Muscle of back (tissue), 3 donors: ENCODE measurements at regions not wholly inside any gene's neighbourhood (a gene's known extent, or its start where the extent isn't known, plus 50 kb on each side); places are given as distances from the start of the nearest gene placed in this dataset.
"Not testable (repeated sequence)": the region's sequence is repeated elsewhere in the genome, so short reads cannot be mapped to it uniquely, and the experiment has no call there.

Experiments used
- DNase-seq, 3 donors: peaks; one replicate each; pipeline versions ENCODE4 v3.0.0 to v3.0.0-alpha.2; 2013

DNA sequence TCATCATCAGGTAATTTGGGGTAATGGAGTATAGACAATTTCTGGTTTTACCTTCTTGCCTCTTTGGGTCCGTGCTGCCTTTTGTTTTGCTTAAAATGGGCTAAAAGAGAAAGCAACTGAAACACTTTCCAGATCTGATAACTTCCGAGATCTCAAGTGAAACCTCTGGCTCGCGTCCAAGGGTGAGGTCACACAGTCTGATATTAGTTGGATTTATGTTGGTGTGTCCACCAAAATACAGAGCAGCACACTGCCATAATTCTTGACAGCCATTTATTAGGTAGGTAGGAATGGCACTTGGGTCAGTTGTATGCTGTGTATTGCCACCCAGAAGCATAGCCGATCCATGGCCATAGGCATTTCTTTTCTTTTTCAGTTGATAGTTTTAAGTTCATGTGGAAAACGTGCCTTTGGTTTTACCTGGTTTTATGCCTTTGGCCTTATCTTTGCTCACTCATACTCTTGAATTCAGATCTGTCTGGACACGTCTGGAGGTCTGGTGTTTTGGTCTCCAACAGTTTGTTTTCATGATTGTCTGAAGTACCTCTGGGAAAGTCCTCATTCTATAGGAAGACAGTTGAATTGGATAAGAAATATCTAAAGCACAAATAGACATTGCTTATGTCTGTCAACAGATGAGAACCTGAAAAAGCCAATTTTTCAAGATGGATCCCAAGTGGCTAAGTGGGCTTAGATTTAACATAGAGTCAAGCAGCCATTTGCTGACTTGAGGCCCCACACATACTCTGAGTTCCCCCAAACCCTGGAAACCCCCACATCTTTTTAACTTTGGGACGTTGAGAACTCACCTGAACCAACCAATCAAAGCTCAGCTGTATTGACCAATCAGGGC, 320.8 kb downstream of the SOX4 start:
- peak in 2 of 3 donors; percentile 29 to 58 for DNase-seq

GRCh38 chr6:21915707-21916260, 322.2 kb downstream of the SOX4 start:
- DNase-seq: peak in 2 of 3 donors; percentile 32 to 63

DNA sequence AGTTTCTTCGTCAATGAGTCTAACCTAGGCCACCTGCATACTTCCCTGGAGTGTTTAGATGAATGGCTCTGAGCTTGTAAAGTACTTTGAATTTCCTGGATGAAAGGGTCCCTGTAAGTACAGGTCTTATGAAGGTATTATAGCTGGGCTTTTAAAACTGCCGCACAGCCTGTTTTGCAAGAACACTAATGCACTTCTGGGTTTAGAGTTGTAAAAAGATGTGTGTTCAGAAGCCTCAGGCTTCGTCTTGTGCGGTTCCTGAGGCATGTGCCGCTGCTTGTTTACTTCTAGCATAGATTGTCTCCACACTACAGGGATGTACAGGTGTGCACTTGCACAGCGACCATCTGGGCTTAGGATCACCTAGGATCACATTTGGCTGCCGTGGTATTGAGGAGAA, 324.5 kb downstream of the SOX4 start:
- no peak for DNase-seq

DNA sequence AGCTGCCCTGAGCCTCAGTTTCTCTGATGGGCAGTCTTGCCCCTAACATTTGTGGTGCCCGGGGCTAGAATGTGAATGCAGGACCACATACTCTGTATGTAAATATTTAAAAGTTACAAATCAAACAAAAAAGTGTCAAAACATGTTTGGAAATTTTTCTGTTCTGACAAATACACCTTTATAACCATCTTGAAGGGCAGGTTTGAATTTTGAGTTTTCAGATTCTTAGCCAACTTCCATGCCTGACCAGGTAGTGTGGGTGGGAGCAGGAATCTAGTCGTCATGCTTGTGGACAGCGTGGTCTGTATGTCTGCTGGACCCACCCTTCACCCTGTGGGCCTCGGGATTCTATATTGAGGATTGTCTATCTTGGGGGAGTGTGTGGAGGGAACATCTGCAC, 325.1 kb downstream of the SOX4 start:
- no peak for DNase-seq

DNA sequence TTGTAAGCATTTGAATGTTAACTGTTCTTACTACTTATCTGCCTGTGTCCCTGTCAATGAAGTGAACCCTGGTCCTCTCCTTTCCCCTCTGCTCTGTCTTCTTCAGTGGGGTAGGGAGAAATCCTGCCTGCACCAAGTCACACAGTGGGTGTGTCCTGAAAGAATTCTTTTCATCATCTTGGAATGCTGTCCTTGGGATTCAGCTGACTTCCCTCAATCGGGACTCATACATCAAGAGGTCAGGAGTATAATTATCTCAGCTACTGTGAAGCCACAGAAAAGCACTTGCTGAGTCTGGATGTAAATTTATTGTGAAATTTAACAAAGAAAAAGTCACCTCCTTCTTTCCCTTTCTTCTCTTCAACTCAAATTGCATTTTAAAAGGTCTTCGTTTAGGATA, 328.5 kb downstream of the SOX4 start:
- peak in 1 of 3 donors; percentile 24 for DNase-seq

DNA sequence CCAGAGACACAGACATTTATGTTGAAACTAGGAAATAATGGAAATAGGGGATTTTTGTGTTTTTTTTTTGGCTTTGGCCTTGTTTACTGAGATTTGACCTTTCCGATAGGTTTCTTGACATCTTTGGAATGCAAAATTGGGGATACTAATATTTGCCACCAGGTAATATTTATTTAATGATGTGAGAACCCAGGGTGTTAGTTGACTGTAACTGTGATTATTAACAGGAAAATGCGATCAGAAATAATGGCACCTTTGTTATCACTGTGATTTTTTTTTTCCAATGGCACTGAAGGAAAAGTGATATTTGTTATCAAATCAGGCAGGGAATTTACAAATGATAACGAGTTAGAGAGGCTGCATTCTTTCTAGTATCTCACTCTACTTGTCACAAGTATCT, 330.5 kb downstream of the SOX4 start:
- DNase-seq: no peak

- DNase-seq: no peak
Measured at GRCh38 chr6:21928827-21929226, 335.3 kb downstream of the SOX4 start.

- no peak for DNase-seq
Measured at GRCh38 chr6:21931641-21932335, 338.2 kb downstream of the SOX4 start.

DNA sequence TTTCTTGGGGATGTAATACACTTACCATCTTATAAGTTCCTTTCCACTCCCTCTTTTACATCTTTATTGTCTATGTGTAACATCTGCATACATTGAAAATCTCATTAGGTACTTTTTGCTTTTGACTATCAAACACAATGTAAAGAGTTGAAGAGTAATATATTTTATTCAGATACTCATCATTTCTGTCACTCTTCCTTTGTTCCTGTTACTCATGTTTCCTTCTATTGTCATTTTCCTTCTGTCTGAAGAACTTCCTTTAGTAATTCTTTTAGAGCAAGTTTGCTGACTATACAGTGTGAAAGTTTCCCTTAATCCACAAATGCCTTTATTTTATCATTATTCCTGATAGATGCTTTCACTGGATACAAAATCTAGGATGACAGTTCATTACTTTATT, 339.8 kb downstream of the SOX4 start:
- no peak for DNase-seq

DNA sequence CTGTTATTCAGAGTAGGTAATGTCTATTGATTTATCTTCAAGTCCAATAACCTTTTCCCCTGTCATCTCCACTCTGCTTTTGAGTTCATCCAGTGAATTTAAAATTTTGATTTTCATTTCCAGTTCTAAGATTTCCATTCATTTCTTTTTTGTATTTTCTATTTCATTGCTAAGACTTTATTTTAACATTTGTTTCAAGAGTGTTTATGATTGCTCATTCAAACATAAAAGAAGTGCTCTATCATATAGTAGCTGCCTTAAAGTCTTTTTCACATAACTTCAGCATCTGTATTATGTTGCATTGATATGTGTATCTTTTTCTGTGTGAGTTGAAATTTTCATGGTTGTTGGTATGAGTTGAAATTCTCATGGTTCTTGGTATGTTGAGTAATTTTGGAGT, 341.6 kb downstream of the SOX4 start:
- DNase-seq: no peak

DNA sequence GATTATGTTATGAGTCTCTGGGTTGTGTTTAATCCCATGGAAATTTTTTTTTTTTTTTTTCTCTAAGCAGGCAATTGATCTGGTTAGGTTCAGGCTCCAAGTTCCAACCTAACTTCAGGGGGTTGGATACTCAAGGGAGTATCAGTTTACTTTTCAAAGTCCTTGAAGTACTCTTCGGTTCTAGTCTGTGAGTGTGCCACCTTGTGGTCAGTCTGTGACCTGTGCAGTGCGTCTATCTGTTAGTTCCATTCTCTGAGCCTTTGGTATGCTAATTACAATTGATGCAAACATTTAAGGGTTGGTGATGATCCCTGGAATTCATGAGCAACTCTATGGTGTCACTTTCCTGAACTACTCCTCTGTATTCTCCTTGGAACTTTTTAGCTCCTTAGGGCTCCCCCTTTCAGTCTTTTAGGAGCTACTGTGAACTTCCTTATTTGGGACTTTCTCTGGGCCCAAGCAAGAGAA, 342.0 kb downstream of the SOX4 start:
- no peak for DNase-seq

GRCh38 chr6:21937466-21937865, 343.9 kb downstream of the SOX4 start:
- DNase-seq: no peak

GRCh38 chr6:21939066-21939465, 345.5 kb downstream of the SOX4 start:
- DNase-seq: not testable (repeated sequence)

DNA sequence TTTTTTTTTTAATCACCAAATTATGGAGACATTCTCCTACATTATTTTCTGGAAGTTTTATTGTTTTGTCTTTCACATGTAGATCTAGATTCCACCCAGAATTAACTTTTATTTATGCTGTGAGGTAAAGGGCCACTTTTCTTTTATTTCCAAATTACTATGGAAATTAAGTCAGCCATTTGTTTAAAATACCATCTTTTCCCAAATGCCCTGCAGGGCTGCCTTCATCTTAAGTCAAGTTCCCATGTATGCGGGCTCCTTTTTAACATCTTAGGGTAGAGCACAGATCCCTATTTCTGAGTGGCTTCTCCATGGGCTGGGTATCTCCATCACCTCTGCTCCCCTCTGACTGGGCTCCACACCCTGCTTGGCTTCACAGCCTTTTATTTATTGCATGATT, 348.4 kb downstream of the SOX4 start:
- DNase-seq: no peak

DNA sequence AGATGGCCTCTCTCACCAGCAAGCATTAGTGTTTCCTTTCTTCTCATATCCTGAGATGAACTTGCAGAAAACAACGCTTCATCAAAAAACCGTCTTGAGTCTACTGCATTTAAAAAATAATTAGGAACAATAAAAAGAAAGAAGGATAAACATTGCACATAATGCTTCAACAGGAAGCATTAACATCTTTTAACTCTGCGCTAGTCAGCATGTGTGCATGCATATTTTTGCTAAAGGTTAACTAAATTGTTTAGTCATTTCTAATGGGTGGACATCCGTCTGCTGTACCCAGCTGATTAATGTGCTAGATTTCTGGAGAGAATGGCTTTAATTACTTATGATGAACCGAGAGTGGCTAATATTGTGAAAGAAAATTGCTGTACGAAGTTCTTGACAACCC, 349.3 kb downstream of the SOX4 start:
- no peak for DNase-seq

DNA sequence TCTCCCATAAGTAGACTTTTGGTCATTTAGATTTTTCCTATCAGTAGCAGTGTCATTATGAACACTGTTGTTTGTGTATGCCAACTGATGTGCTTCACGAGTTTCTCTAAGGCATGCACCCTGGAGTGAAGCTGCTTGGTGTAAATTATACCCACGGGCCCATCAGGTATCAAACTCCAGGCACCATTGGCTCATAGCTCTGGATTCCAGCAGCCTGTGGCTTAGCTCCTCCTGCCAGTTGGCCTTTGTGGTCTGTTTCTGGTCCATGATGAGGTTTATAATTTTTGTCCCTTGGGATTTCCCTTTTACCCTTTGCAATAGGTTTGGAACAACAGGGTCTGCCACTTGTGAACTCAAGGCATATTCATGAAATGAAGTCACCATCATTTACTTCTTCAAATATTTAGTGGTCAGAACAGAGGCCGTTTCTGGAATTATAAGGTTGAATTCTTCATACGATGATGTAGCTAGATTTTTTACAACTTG, 350.5 kb downstream of the PRL start:
- peak in 1 of 3 donors; percentile 94 for DNase-seq

GRCh38 chr6:21947227-21947626, 349.6 kb downstream of the PRL start:
- DNase-seq: not testable (repeated sequence)

DNA sequence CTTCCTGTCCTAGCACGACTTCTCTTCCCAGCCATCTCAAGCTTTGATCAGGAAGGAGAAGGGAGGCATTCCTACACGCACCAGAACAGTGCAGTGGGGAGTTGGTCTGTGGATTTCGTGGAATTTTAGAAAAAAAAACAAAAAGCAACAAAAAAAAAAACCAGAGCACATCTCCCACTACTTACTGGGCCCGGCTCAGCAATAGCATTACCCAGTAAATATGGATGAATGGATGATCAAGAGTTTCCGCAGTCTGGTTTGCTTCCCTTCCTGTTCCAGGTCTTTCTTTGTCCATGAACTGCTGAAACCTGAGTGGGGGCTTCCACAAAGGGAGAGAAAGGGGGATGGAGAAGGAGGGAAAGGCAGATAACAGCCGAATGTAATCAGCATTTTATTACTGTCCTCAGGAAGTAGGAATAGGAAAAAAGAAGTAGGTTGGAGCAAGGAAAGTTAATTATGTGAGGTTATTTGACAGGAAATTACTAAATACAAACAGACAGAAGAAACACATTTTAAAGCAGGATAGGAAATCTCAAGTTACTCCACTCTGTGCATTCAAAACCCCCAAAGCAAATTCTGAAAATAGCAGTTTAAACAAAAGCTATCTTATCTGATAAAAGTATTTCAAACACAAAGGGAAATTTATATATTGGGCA, 349.0 kb downstream of the PRL start:
- peak in 1 of 3 donors; percentile 32 for DNase-seq

DNA sequence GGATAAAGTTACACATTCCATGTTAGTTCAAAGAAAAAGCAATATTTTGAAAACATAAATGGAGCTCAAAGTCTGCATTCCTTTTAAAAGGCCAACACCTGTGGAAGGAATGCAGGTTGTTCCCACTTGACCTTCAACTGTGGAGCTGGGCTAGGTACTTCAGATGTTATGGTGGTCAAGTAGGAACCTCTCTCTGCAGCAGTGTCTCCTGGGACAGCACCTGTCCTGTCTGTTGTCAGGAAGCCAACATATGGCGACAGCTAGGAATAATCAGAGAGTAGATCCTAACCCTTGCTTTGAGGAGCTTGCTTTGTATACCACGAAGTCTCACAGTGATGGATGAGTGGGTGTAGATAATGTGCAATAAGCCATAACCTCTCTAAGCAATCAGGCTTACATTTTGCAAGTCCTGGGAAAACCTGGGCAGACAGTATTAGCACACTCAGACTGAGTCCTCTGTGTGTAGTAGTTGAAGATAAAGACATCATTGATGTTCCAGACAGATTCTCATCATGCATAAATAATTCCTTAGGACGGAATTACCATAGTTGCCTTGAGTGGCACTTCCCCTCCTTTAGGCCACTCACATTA, 347.5 kb downstream of the PRL start:
- DNase-seq: no peak

DNA sequence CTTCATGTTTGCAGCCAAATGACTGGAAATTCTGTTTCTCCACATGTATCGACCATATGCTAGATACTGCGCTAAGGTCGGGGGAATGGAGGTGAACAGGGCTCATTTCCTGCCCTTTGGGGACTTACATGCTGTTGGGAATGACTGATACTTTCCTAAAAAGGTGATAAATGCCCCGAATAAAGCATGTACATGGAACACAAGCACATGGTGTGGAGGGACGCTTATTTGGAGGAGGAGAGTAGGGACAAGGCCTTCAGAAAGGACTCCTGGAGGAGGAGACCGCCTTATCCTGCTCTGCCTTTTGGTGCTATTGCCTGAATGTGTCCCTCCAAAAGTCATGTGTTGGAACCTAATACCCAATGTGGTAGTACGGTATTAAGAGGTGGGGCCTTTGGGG, 344.5 kb downstream of the PRL start:
- no peak for DNase-seq
